Fibroblast of lung (primary cell): ENCODE measurements at regions not wholly inside any gene's neighbourhood (a gene's known extent, or its start where the extent isn't known, plus 50 kb on each side); places are given as distances from the start of the nearest gene placed in this dataset.

Experiments
- DNase-seq, 2 donors: peaks; one replicate each; pipeline versions ENCODE4 v3.0.0 to v3.0.0-alpha.2; 2010; ENCODE audit warnings: low read depth in 2 of 2
- H2AFZ ChIP-seq: 2 replicates; pipeline ENCODE4 v1.5.1; 2012; ENCODE audit warnings: low read length, control low read depth, inconsistent platforms
- H3K27ac ChIP-seq: 2 replicates; pipeline ENCODE4 v1.5.1; 2011; ENCODE audit warnings: low read length, control low read depth; ENCODE audit not compliant: insufficient read depth
- H3K27me3 ChIP-seq: 2 replicates; pipeline ENCODE4 v1.5.1; 2011; ENCODE audit warnings: mild to moderate bottlenecking, low read length; ENCODE audit not compliant: control insufficient read depth, insufficient read depth
- H3K36me3 ChIP-seq: 2 replicates; pipeline ENCODE4 v1.5.1; 2011; ENCODE audit warnings: low read length; ENCODE audit not compliant: control insufficient read depth, insufficient read depth
- H3K4me1 ChIP-seq: 2 replicates; pipeline ENCODE4 v1.5.1; 2011; ENCODE audit warnings: low read length; ENCODE audit not compliant: control insufficient read depth, insufficient read depth; ENCODE audit errors: extremely low read depth
- H3K4me2 ChIP-seq: 2 replicates; pipeline ENCODE4 v1.5.1; 2011; ENCODE audit warnings: low read length, control low read depth; ENCODE audit not compliant: insufficient read depth; ENCODE audit errors: extremely low read depth
- H3K4me3 ChIP-seq, 4 experiments: fragments of 200-600 bp in 1 of 4; sonication (generic) in 1 of 4; replicated peaks in 1 of 4; 2 replicates each; pipeline ENCODE4 v1.5.1; 2011 to 2016; ENCODE audit warnings: low read length in 4 of 4, low read depth in 3 of 4, mild to moderate bottlenecking in 3 of 4, control low read depth in 2 of 4, inconsistent platforms in 1 of 4, mixed read lengths in 1 of 4; ENCODE audit not compliant: insufficient read depth in 1 of 4; ENCODE audit errors: control extremely low read depth in 1 of 4
- H3K79me2 ChIP-seq: 2 replicates; pipeline ENCODE4 v1.5.1; 2012; ENCODE audit warnings: mild to moderate bottlenecking, low read length, inconsistent platforms; ENCODE audit not compliant: control insufficient read depth, insufficient read depth
- H3K9ac ChIP-seq: 2 replicates; pipeline ENCODE4 v1.5.1; 2011; ENCODE audit warnings: mild to moderate bottlenecking, low read length, control low read depth; ENCODE audit not compliant: insufficient read depth
- H3K9me3 ChIP-seq: 2 replicates; pipeline ENCODE4 v1.5.1; 2012; ENCODE audit warnings: low read depth, low read length; ENCODE audit not compliant: control insufficient read depth, insufficient read depth
- H4K20me1 ChIP-seq: 2 replicates; pipeline ENCODE4 v1.5.1; 2011; ENCODE audit warnings: low read length; ENCODE audit not compliant: control insufficient read depth, insufficient read depth; ENCODE audit errors: extremely low read depth
- CTCF ChIP-seq, 2 donors: IDR thresholded peaks in 1 of 2; conservative IDR thresholded peaks in 1 of 2; 1 replicate in 1 of 2; 2 replicates in 1 of 2; pipeline ENCODE4 v1.5.1; 2011 to 2012; ENCODE audit warnings: low read length in 2 of 2, control low read depth in 1 of 2, inconsistent platforms in 1 of 2, low read depth in 1 of 2, mild to moderate bottlenecking in 1 of 2
- EZH2 ChIP-seq: IDR thresholded peaks from 2 replicates; pipeline ENCODE4 v1.5.1; 2012; ENCODE audit warnings: low read length, control low read depth, mild to moderate bottlenecking; ENCODE audit errors: missing control alignments

GRCh38 chr15:61613138-61613537 is 384.0 kb upstream of the RORA start:
- no peak for TF ChIP-seq CTCF (conservative IDR thresholded peaks at IDR 0.05 in 1 of 2, IDR thresholded peaks at IDR 0.05 in 1 of 2; ENCODE audit: low read depth in 1 of 2, low read length in 2 of 2)
- TF ChIP-seq EZH2 = no peak
- no peak overlapping the region for H3K9ac ChIP-seq
- no peak overlapping the region for H2AFZ ChIP-seq
- H3K79me2 ChIP-seq = no peaks in the 10 kb centered on the region
- DNase-seq = no peak
- no peaks in the 10 kb centered on the region for H3K27me3 ChIP-seq
- no peaks in the 10 kb centered on the region for H3K36me3 ChIP-seq
- no peaks in the 10 kb centered on the region for H4K20me1 ChIP-seq
- H3K4me1 ChIP-seq = no peaks in the 10 kb centered on the region
- H3K4me2 ChIP-seq = no peak overlapping the region
- no peak overlapping the region for H3K27ac ChIP-seq
- H3K9me3 ChIP-seq = no peaks in the 10 kb centered on the region
- no peak overlapping the region for H3K4me3 ChIP-seq

- no peaks in the 10 kb centered on the region for H3K36me3 ChIP-seq
- no peak overlapping the region for H3K4me3 ChIP-seq
- no peak overlapping the region for H3K4me2 ChIP-seq
- H2AFZ ChIP-seq = no peak overlapping the region
- no peak for DNase-seq
- H3K79me2 ChIP-seq = no peaks in the 10 kb centered on the region
- no peak overlapping the region for H3K9ac ChIP-seq
- H3K27me3 ChIP-seq = no peaks in the 10 kb centered on the region
- no peaks in the 10 kb centered on the region for H4K20me1 ChIP-seq
- H3K9me3 ChIP-seq = no peaks in the 10 kb centered on the region
- no peak overlapping the region for H3K27ac ChIP-seq
- H3K4me1 ChIP-seq = no peaks in the 10 kb centered on the region
- TF ChIP-seq EZH2 (no peak), CTCF (conservative IDR thresholded peaks at IDR 0.05 in 1 of 2, IDR thresholded peaks at IDR 0.05 in 1 of 2; ENCODE audit: low read depth in 1 of 2, low read length in 2 of 2) (no peak)
These were observed 383.0 kb upstream of the RORA start for GRCh38 chr15:61612111-61612510.

- Histone ChIP-seq H4K20me1 (no peaks in the 10 kb centered on the region), H2AFZ (no peak overlapping the region), H3K36me3 (no peaks in the 10 kb centered on the region), H3K9ac (no peak overlapping the region), H3K4me1 (no peaks in the 10 kb centered on the region), H3K4me2 (no peak overlapping the region), H3K27ac (no peak overlapping the region), H3K27me3 (no peaks in the 10 kb centered on the region), H3K79me2 (no peaks in the 10 kb centered on the region), H3K4me3 (no peak overlapping the region), H3K9me3 (no peaks in the 10 kb centered on the region)
- no peak for DNase-seq
- TF ChIP-seq EZH2 (no peak), CTCF (conservative IDR thresholded peaks at IDR 0.05 in 1 of 2, IDR thresholded peaks at IDR 0.05 in 1 of 2; ENCODE audit: low read depth in 1 of 2, low read length in 2 of 2) (no peak)
These were observed 376.2 kb upstream of the RORA start for GRCh38 chr15:61605343-61605742.
